ENCODE measurements at regions not wholly inside any gene's neighbourhood (a gene's known extent, or its start where the extent isn't known, plus 50 kb on each side); places are given as distances from the start of the nearest gene placed in this dataset.
A peak's percentile ranks its signal among the peaks of the same experiment; 100 is the strongest.

DNA sequence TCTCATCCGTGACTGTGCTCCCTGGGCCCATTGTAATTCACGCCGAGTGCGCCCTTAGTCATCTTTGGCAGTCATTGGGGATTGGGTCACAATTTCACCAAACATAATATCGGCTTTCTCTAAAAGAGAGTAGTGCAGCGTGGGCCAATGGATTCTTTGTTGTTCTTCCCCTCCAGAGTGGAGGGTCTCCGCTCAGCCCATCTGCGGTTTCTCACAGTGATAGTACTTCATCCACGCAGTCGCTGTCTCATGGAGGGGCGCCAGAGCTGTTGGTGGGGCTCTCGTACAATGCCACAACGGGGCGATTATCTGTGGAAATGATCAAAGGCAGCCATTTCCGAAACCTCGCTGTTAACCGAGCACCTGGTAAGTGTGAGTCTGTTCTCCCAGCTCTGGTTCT, 321.8 kb downstream of the SNAPC1 start:
- DNase-seq (ENCODE audit: low read depth in 2 of 2), result no peak

DNA sequence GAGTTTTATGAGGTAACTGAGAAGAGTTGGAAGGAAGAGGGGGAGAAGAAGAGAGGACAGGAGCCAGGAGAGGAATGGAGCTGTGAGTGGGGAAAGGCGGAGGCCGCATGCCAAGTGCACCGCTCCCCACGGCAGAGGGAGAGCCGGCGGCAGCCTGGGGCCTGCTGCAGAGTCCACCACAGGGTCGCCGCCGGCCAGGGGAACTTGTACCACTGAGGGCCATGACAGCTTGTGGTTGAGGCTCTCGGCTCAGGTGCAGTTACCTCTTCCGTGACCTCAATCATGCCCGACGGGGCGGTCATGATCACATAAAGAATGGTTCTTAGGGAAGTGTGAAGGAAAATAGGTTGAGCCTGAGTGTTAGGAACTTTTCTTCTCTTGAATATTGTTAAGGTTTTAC, 325.0 kb downstream of the SNAPC1 start:
- DNase-seq (ENCODE audit: low read depth in 2 of 2), result no peak

DNA sequence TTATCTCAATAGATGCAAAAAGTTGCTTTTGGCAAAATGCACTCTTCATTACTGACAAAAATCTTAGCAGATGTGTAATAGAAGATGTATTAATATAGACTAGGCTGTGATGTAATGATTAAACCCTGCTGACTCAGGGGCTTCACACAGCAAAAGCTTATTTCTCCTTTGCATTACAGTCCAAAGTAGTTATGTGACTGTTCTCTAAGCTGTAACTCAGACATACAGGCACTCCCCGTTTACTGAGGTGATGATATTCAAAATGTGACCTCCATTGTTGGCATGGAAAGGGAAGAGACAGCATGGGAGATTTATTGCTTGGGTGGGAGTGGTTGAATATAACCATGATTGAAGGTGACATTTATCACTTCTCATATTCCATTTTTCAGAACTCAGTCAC, 331.5 kb downstream of the SNAPC1 start:
- no peak for DNase-seq (ENCODE audit: low read depth in 2 of 2)

DNA sequence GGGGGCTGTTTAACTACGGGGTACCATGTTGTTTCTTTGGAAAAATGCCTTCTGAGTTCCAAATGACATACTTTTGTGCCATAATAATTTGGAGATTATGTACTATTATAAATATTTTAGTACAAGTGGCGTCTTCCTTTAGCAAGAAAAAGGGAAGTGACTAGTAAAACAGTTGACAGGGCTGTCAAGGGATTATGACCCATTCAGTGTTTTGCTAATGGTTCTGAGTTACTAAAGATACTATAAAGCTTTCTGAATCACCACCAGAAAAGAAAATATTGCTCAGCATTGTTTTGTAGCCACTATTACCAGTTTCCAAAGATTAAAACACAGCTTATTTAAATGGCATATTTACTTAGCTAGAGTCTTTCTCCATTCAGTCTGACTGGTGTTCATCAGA, 334.9 kb downstream of the SNAPC1 start:
- no peak for DNase-seq (ENCODE audit: low read depth in 2 of 2)

DNA sequence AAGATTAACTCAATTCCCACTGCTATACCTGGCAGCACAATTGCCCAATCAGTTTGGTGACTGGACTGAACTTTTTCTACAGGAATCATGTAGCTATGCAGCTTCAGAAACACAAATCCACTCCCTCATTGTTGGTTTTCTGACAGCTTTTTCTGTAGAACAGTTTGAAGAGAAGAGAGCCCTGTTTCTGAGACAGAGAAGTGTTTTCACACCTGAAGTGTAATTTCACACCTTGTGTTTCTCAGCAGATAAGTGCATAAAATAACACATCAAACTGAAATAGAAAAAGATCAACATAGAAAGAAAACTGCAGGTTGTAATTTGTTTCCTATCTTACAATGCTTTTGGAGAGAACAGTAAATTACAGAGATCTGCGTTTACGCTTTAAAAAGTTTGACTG, 335.6 kb downstream of the SNAPC1 start:
- no peak for DNase-seq (ENCODE audit: low read depth in 2 of 2)

DNA sequence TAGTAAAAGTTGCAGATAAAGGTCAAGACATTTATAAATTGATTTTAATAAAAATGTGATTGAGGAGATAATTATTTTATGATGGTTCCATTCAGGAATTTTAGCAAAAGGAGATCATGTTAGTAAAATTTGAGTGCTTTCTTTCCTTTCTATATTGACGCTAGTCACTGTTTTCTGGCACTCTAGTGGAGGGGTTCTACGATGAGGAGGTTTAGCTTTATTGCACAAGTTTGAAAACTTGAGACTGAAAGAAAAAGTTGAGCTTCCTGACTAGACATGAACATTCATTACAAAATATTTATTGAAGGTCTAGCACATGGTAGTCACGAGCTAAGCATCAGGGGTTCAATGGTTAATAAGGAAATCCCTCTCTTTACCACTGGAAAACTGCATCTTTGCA, 336.1 kb downstream of the SNAPC1 start:
- DNase-seq (ENCODE audit: low read depth in 2 of 2), result no peak

DNA sequence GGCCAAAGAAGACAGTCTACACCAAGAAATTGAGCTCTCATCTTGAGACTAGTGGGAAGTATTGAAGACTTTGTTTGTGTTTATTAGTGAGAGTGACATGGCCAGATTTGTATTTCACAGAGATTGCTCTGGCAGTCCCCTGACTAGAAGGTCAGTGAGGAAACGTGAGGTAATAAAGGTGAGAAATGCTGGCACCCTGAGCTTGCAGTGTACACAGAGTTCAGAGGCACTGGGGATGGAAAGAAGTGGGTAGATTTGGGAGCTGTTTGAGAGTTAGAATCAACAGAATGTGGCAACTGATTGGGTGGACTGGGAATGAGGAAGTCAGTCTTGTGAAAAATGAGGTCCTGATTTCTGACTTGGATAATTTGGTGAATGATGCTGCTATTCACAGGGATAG, 336.9 kb downstream of the SNAPC1 start:
- DNase-seq (ENCODE audit: low read depth in 2 of 2), result no peak

DNA sequence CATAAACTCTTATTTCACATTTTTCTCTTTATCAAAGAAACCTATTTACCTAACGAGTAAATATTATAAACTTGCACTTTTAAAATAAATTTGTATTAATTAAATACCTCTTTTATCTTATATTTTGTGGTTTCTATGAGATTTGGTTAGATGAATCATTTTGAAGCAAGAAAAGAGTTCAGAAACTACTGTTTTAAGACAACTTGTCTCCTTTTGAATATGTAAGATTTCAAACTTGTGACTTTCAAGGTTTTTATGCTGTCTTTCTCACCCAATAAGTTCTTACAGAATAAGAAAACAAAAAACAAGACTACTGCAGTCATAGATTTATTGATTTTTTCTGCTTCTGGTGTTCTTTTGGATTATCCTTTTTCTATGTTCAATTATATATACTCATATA, 339.0 kb downstream of the SNAPC1 start:
- no peak for DNase-seq (ENCODE audit: low read depth in 2 of 2)

DNA sequence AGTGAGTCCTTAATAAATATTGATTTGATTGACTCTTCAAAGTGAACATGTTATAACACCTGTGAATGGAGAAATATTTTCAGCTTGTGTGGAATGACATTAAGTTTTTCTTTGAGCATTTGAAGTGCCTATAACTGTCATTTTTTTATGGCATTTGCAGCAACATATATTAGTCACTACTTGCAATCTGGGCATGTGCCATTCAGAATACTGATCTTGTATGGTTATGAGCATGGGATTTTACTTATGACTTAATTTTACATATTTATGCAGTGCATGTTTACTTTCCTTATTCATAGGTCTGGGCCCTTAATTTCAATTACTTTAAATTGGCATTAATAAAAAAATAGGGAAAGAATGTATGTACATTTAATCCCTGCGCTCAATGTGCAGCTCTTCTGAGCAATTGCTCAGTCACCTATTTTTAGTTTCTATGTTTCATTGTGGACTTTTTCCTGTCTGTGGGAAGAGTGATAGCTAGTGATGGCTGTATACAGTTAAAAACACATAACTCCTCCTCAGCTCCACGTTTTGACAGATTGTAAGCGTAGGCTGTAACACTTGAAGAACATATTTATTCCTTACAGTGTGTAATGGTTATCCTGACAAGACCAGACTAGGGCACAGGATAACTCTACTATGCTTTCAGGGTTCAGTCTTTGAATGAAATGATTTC, 339.6 kb downstream of the SNAPC1 start:
- DNase-seq (ENCODE audit: low read depth in 2 of 2), result no peak

DNA sequence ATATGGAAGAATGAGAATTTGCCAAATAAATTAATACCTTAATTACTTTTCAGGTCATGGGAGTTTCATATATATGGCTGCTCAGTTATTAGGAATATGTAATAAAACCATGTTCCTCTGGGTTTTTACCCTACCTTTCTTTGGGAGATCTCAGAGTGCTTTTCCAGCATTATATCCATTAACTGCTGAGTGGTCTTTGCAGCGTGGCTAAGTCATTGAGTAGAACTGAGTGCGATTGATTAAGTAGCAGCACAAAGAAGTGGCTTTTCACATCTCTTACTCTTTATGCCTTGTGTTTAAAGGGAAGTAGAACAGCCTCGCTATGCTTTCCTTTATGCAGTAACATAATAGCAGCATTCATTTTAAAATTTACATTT, 340.1 kb downstream of the SNAPC1 start:
- DNase-seq (ENCODE audit: low read depth in 2 of 2), result no peak

DNA sequence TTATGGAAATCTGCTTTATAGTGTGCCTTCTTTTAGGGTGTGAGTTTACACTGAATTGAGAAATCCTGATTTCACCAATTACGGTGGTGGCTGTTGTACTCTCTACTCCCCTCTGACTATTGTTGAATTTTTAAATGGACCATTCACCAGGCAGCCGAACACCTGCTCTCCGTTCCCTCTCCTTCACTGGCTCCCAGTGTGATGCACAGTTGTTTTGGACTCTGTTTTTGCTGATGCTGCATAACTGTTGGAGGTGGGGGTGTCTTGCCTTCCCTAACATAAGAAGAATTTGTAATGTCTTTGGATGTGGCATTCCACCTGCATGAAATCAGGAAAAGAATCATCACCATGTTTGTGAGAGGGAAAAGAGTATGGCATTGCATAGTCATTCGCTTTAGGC, 341.2 kb downstream of the SNAPC1 start:
- DNase-seq (ENCODE audit: low read depth in 2 of 2), result no peak

DNA sequence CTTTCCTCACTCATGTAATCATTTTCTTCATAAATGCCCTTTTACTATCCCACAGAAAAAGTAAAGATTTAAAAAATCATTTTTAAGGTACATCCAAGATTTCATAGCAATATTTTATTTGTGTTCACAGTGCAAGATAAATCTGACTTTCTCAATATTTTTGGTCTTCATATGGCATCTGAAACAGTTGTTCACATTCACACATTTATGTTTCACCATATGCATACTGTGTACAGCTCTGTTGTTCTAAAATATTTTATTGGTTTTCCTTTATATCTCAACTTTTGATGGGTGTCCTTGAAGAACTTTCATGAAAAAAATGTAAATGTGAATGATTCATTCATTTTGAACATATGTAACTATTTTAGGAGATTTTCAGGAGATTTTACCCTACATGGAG, 348.7 kb downstream of the SNAPC1 start:
- no peak for DNase-seq (ENCODE audit: low read depth in 2 of 2)

DNA sequence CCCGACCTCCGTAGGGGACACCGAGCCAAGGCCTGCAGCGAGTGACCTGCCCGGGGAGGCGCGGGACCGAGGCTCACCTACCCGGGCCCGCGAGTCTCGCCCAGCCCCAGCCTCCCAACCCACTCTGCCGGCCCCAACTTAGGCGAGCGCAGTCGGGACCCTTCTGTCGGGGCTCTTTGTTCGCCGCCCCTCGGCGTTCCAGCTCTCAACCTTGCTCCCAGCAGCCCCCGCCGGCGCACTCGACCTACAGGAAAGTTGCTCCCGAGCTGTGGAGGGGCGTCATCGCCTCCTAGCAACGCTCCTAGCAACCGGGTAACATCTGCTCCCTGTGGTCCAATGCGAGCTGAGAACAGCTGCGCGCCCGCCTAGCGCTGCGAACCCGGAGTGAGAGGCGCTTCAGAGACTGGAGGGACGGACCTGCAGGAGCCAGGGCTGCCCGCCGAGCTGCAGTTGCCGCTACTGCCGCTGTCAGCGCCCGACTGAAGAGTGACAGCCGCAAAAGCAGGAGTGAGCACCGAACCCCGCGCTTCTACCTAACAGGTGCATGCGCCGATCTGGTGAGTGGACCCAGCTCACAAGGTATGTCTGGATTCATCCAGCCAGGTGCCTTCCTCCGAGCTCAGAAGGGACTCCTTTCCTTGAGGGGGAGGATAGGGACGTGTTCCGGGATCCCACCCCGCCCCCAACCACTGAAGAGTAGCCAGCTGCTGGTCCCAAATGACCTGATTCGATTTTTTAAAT, 355.0 kb downstream of the SNAPC1 start:
- peak; percentile 12 to 42 for DNase-seq (ENCODE audit: low read depth in 2 of 2)

DNA sequence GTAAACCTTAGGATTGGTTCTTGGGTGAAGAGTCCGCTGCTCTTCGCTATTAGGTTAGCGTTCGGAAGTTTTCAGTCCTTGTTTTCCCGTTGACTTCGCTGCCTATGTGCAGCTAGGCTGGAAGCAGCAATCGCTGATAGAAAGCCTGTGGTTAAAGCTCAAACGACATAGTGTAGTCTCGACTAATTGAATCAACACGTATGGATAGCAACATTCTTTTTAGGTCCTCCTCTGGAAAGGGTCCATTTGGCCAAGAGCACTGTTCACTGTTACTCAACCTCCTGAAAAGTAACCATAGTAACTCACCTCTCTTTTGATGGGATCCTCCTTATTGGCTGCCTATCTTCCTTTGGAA, 355.5 kb downstream of the SNAPC1 start:
- no peak for DNase-seq (ENCODE audit: low read depth in 2 of 2)

DNA sequence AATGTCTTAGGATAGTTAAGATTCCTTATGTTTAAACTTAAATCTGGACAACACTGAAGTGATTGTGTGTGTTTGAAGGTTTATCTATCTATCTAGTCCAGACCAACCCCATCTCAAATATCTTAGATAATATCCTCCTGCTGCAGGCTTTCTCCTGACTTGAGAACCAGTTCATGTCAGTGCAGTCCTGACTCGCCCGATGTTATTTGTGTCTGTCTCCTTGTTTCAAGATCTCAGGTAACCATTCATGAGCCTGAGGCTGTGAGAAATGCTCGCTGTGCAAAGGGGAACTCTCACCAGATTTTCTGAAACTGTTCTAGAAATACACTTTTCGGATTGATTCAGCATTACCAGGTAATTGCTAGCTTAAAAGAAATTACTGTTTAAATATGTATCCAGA, 356.2 kb downstream of the SNAPC1 start:
- DNase-seq (ENCODE audit: low read depth in 2 of 2), result no peak

DNA sequence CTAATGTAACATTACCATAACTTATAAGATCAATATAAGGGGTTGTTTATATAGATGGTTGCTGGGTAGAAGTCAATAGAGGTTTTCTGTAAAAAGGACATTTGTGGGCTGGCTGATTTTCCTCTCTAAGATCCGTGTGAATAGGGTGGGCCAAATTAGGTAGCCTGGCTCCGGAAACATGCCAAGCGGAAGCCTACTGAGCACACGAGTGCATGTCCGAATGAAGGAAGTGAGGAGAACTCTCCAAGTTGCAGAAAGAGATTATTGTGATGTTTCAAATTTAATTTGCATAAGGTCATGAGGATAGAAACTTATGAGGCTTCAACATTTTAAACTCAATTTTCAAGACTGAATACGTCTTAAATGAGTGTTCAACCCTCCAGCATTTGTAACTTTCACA, 356.7 kb downstream of the SNAPC1 start:
- DNase-seq (ENCODE audit: low read depth in 2 of 2), result no peak

DNA sequence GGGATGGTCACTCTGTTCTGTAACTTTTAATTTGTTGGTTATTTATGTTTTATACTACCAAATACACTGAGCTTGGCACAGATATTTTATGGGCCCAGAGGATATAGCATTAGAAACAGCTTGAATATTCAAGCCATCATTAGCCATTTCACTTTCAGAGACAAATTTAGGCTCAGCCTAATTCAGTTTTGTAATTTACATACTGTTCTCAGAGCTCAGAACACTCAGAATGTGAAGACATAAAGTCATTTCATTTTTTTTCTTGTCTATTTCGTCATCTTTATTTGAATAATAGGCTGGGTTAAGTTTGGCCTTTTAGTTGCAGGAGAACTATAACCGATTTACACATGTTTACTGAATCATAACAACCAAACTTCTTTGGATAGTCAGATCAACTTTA, 361.7 kb downstream of the SNAPC1 start:
- no peak for DNase-seq (ENCODE audit: low read depth in 2 of 2)

DNA sequence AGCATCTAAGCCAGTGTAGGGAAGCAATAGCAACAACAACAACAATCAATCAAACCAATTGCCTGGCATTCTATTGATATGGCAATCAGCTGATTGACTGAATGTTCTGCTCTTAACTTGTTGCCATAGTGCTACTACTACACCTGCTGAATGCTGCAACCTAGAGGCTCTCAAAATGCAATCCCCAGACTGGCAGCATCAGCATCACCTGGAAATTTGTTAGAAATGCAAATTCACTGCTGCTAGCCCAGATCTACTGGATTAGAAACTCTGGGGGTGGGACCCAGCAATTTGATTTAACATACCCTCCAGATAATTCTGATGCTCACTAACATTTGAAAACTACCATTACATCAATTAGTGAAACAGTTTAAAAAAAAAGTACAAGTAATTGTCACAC, 363.6 kb downstream of the SNAPC1 start:
- DNase-seq (ENCODE audit: low read depth in 2 of 2), result no peak

DNA sequence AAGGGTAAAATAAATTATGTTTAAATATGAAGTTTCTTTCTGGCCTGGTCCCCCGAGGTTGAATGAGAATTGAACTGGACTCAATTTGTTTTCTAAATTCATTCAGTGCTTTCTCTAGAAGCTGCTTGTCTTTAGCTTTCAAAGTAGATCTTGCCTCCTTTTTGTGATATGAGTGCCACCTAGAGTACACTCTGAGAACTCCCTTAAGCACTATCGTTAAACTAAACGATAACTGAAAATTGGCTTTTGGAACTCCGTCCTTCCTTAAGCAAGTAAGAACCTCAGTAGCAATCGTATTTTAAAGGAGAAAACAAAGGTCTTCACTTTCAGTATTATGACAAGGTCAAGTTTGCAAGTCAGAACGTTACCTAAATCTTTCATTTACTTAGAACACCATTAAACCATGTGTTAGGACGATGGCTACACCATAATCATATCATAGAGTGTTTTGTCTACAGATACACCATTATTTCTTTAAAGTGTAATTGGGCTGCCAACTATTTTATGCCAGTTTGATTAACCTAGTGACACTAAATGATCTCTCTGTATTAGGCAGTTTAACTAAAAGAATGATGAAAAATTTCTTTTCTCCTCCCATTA, 364.8 kb downstream of the SNAPC1 start:
- DNase-seq (ENCODE audit: low read depth in 2 of 2), result no peak

DNA sequence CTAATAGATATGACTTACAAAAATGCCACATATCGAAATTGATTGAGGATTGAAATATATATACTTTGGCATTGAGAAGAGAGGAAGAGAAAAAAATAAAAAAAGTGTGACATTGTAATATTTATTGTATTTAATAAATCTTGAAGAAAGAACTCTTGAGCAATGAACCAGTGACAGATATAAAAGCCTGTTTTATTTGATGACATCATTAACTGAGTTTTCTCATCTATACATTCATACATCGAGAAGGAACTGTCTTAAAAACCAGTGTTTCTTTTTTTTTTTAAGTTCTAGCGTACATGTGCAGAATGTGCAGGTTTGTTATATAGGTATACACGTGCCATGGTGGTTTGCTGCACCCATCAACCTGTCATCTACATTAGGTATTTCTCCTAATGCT, 368.2 kb downstream of the SNAPC1 start:
- no peak for DNase-seq (ENCODE audit: low read depth in 2 of 2)

DNA sequence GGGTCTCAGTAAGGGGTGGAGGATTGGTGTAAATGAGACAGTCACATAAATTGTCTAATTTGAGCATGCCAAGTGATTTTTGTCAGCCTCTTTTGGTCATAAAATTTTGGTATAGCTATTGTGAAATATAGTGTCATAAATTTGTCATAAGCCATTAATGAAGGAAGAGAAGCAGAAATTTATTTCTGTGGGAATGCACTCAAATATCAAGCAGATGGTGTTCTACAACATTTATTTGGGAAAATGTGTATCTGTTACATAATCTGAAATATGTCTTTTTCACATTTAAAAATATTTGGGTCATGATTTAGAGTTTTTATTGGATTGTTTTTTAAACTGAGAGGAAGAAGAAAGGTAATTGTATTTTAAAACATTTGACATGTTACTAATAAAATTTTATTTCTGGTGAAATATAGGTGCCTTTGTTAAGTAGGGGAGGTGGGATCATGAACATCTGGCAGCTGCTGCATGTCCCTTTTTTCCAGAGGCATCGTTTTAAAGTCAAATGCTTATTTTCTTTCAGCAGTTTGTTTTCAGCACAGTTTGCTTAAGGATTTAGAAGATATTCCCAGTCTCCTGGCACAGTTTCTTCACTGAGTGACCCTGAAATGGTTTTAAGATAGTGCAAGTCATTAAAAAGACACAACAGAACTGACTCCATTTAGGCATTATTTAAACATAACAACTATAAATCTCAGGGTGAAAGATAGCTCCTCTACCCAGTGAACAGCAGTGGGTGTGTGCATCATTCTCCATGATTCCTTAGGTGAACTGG, 371.7 kb downstream of the SNAPC1 start:
- no peak for DNase-seq (ENCODE audit: low read depth in 2 of 2)

DNA sequence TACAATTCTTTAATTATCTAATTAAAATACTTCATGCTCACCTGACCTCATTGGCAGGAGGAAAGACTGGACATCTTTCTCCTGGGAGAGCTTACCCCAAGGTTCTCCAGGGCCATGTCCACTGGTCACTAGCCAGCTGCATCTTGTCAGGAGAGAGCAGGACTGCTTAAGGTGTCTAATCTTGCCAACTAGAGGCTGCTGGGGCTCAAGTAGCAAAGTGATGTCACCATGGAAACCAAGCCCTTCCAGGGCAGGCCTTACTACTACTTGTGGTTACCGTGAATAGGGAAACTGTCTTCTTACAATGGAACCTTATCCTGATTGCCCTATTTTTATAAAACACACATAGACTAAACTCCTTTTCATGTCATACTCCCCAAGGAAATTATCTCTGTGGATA, 376.4 kb downstream of the SNAPC1 start:
- DNase-seq (ENCODE audit: low read depth in 2 of 2), result no peak

DNA sequence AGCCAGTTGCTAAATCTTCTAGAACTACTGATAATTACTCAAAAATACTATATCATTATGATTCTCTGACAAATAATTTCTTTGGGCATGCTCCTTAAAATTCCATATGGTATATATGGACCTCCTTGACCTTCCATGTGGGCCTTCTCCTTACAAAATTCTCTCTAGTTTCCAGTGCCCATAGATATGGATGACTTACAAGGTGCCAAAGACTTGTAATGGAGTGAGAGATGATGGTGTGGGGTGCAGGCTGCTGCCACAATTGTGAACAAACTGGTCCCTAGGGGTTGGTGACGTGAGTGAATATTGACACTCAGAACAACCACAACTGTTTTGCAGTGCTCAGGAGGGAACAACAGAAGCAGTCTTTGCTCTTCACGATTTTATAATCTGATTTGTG, 378.9 kb downstream of the SNAPC1 start:
- DNase-seq (ENCODE audit: low read depth in 2 of 2), result no peak
